ENCODE measurements at regions not wholly inside any gene's neighbourhood (a gene's known extent, or its start where the extent isn't known, plus 50 kb on each side); places are given as distances from the start of the nearest gene placed in this dataset.
A peak's percentile ranks its signal among the peaks of the same experiment; 100 is the strongest.

GRCh38 chr21:41605178-41605933 is 97.4 kb upstream of the TMPRSS2 start (continued):
- TF ChIP-seq ZNF639 (CRISPR knock-in tag; conservative IDR thresholded peaks at IDR 0.05) (no peak), ZNF713 (CRISPR knock-in tag; IDR thresholded peaks at IDR 0.05) (no peak), ZNF672 (CRISPR knock-in tag; IDR thresholded peaks at IDR 0.05) (no peak), YEATS4 (CRISPR knock-in tag; IDR thresholded peaks at IDR 0.05; ENCODE audit: borderline replicate concordance) (no peak), SOX5 (CRISPR knock-in tag; IDR thresholded peaks at IDR 0.05; ENCODE audit: borderline replicate concordance) (peak; percentile 63; the same call in 1 of the 2 replicates), PHF20 (CRISPR knock-in tag; IDR thresholded peaks at IDR 0.05) (no peak), HNRNPLL (IDR thresholded peaks at IDR 0.05; ENCODE audit: low read depth, low read length, poor library complexity, severe bottlenecking) (no peak), SATB2 (CRISPR knock-in tag; IDR thresholded peaks at IDR 0.05) (no peak), CEBPB (IDR thresholded peaks at IDR 0.05; ENCODE audit: borderline replicate concordance, low read depth, low read length) (peak; percentile 65; the same call in 1 of the 2 replicates), RARG (CRISPR knock-in tag; IDR thresholded peaks at IDR 0.05; ENCODE audit: low read depth) (no peak), IKZF5 (CRISPR knock-in tag; IDR thresholded peaks at IDR 0.05) (peak; percentile 46; the same call in 1 of the 2 replicates), TRIM22 (IDR thresholded peaks at IDR 0.05) (no peak), GLI4 (CRISPR knock-in tag; IDR thresholded peaks at IDR 0.05; ENCODE audit: borderline replicate concordance) (no peak), ATF2 (CRISPR knock-in tag; IDR thresholded peaks at IDR 0.05) (peak; percentile 47; the same call in 1 of the 2 replicates), ZNF616 (CRISPR knock-in tag; IDR thresholded peaks at IDR 0.05; ENCODE audit: low read depth) (no peak), ZNF589 (CRISPR knock-in tag; conservative IDR thresholded peaks at IDR 0.05) (no peak), CEBPG (CRISPR knock-in tag; IDR thresholded peaks at IDR 0.05) (peak; percentile 79), KAT8 (CRISPR knock-in tag; IDR thresholded peaks at IDR 0.05) (peak; percentile 51; the same call in 1 of the 2 replicates), ATF3 (CRISPR knock-in tag; IDR thresholded peaks at IDR 0.05) (no peak), NCOA1 (CRISPR knock-in tag; IDR thresholded peaks at IDR 0.05) (0 out of 2 replicates have a peak, but pooled peaks have one; percentile 57), ZGPAT (CRISPR knock-in tag; IDR thresholded peaks at IDR 0.05) (peak; percentile 65; the same call in 1 of the 2 replicates), ZNF3 (CRISPR knock-in tag; IDR thresholded peaks at IDR 0.05) (no peak), AKAP8 (CRISPR knock-in tag; IDR thresholded peaks at IDR 0.05) (no peak), HNRNPK (IDR thresholded peaks at IDR 0.05; ENCODE audit: low read depth, low read length, poor library complexity, severe bottlenecking) (no peak), FOXO1 (CRISPR knock-in tag; IDR thresholded peaks at IDR 0.05) (peak; percentile 80)

Data from HepG2 (cell line).